MM.1S (cell line): ENCODE measurements at regions not wholly inside any gene's neighbourhood (a gene's known extent, or its start where the extent isn't known, plus 50 kb on each side); places are given as distances from the start of the nearest gene placed in this dataset.

Experiments used
- DNase-seq: peaks from one replicate; pipeline ENCODE4 v3.0.0-alpha.2; 2015
- H2AFZ ChIP-seq: fragments of 300-600 bp; sonication (generic); 2 replicates; pipeline ENCODE4 v1.6.0; 2016; ENCODE audit warnings: antibody characterized with exemption, low read length
- H3F3A ChIP-seq: fragments of 300-600 bp; sonication (generic); 2 replicates; pipeline ENCODE4 v1.6.1; 2016; ENCODE audit warnings: mild to moderate bottlenecking, antibody characterized with exemption, low read length, moderate library complexity, mixed read lengths; ENCODE audit not compliant: insufficient read depth
- H3K27ac ChIP-seq: fragments of 300-600 bp; sonication (generic); 2 replicates; pipeline ENCODE4 v1.5.1; 2016; ENCODE audit warnings: mild to moderate bottlenecking, low read length
- H3K27me3 ChIP-seq: fragments of 300-600 bp; sonication (generic); replicated peaks from 2 replicates; pipeline ENCODE4 v1.6.0; 2016; ENCODE audit warnings: low read length; ENCODE audit not compliant: insufficient read depth
- H3K36me3 ChIP-seq: fragments of 300-600 bp; sonication (generic); replicated peaks from 2 replicates; pipeline ENCODE4 v1.6.1; 2016; ENCODE audit warnings: mild to moderate bottlenecking, low read length, mixed read lengths; ENCODE audit not compliant: insufficient read depth
- H3K4me1 ChIP-seq: fragments of 300-600 bp; sonication (generic); 2 replicates; pipeline ENCODE4 v1.6.1; 2016; ENCODE audit warnings: low read length, mixed read lengths
- H3K4me2 ChIP-seq: fragments of 300-600 bp; sonication (generic); 2 replicates; pipeline ENCODE4 v1.6.0; 2016; ENCODE audit warnings: low read depth, low read length
- H3K4me3 ChIP-seq: fragments of 300-600 bp; sonication (generic); 2 replicates; pipeline ENCODE4 v1.5.1; 2016; ENCODE audit warnings: low read length, mixed read lengths
- H3K79me2 ChIP-seq: fragments of 300-600 bp; sonication (generic); 2 replicates; pipeline ENCODE4 v1.6.1; 2016; ENCODE audit warnings: mixed run types, low read length, mixed read lengths
- H3K9ac ChIP-seq: fragments of 300-600 bp; sonication (generic); 2 replicates; pipeline ENCODE4 v1.6.1; 2016; ENCODE audit warnings: low read length, mixed read lengths
- H3K9me2 ChIP-seq: fragments of 300-600 bp; sonication (generic); replicated peaks from 2 replicates; pipeline ENCODE4 v1.6.1; 2016; ENCODE audit warnings: mild to moderate bottlenecking, low read length, mixed read lengths; ENCODE audit not compliant: insufficient read depth
- H3K9me3 ChIP-seq: fragments of 300-600 bp; sonication (generic); replicated peaks from 2 replicates; pipeline ENCODE4 v1.6.1; 2016; ENCODE audit warnings: mild to moderate bottlenecking, low read length, mixed read lengths; ENCODE audit not compliant: insufficient read depth
- H4K20me1 ChIP-seq: fragments of 300-600 bp; sonication (generic); 2 replicates; pipeline ENCODE4 v1.6.1; 2016; ENCODE audit warnings: mild to moderate bottlenecking, low read length, moderate library complexity, mixed read lengths; ENCODE audit not compliant: insufficient read depth
- EZH2 ChIP-seq: fragments of 300-600 bp; sonication (generic); optimal IDR thresholded peaks from 2 replicates; pipeline ENCODE3; 2017; ENCODE audit warnings: low read depth, mild to moderate bottlenecking, antibody characterized with exemption, low read length, mixed read lengths
- EZH2phosphoT487 ChIP-seq: fragments of 300-600 bp; sonication (generic); IDR thresholded peaks from 2 replicates; pipeline ENCODE4 v1.6.1; 2018; ENCODE audit warnings: antibody characterized with exemption, low read length
- TF ChIP-seq, protein P1 (sequence below): fragments of 300-600 bp; sonication (generic); IDR thresholded peaks from 2 replicates; pipeline ENCODE4 v1.5.1; 2016; ENCODE audit warnings: antibody characterized with exemption, low read length, mixed read lengths

GRCh38 chr1:219340796-219341195 is 167.1 kb downstream of the LYPLAL1 start:
- Histone ChIP-seq H3K4me2 (no peak overlapping the region), H3K9ac (no peak overlapping the region), H4K20me1 (no peaks in the 10 kb centered on the region), H3K27ac (no peak overlapping the region), H3K9me2 (no peaks in the 10 kb centered on the region), H3K27me3 (no peaks in the 10 kb centered on the region), H3K79me2 (no peaks in the 10 kb centered on the region), H3F3A (no peaks in the 10 kb centered on the region), H3K9me3 (no peaks in the 10 kb centered on the region), H3K4me1 (no peaks in the 10 kb centered on the region), H3K36me3 (no peaks in the 10 kb centered on the region), H3K4me3 (no peak overlapping the region), H2AFZ (no peak overlapping the region)
- DNase-seq = no peak
- TF ChIP-seq, protein P1, sequence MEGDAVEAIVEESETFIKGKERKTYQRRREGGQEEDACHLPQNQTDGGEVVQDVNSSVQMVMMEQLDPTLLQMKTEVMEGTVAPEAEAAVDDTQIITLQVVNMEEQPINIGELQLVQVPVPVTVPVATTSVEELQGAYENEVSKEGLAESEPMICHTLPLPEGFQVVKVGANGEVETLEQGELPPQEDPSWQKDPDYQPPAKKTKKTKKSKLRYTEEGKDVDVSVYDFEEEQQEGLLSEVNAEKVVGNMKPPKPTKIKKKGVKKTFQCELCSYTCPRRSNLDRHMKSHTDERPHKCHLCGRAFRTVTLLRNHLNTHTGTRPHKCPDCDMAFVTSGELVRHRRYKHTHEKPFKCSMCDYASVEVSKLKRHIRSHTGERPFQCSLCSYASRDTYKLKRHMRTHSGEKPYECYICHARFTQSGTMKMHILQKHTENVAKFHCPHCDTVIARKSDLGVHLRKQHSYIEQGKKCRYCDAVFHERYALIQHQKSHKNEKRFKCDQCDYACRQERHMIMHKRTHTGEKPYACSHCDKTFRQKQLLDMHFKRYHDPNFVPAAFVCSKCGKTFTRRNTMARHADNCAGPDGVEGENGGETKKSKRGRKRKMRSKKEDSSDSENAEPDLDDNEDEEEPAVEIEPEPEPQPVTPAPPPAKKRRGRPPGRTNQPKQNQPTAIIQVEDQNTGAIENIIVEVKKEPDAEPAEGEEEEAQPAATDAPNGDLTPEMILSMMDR = no peak
- no peak for TF ChIP-seq EZH2
- no peak for TF ChIP-seq EZH2phosphoT487

DNA sequence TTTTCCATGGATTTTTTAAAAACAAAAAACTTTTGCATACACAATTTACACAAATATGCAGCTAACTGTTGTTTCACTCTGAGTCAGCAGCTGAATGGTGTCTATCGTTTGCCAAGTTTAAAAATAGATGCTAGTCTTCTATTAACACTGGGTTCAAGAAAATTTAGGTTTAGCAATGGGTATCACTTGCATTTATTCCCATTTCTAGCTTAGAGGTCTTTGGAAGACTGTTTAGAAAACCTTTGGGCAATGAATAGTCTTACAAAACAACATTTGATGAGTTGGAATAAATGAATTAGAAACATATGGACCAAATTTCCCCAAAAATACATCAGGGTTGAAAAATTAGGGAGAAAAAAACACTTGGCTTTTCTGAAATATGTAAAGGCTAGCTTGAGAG is 165.8 kb downstream of the LYPLAL1 start:
- Histone ChIP-seq H3K4me3 (no peak overlapping the region), H3K9ac (no peak overlapping the region), H3K9me3 (no peaks in the 10 kb centered on the region), H4K20me1 (no peaks in the 10 kb centered on the region), H3K4me1 (no peaks in the 10 kb centered on the region), H3K27me3 (no peaks in the 10 kb centered on the region), H3K9me2 (no peaks in the 10 kb centered on the region), H3K36me3 (no peaks in the 10 kb centered on the region), H3F3A (no peaks in the 10 kb centered on the region), H3K79me2 (no peaks in the 10 kb centered on the region), H3K4me2 (no peak overlapping the region), H2AFZ (no peak overlapping the region), H3K27ac (no peak overlapping the region)
- no peak for TF ChIP-seq EZH2
- TF ChIP-seq, protein P1 = no peak
- no peak for TF ChIP-seq EZH2phosphoT487
- no peak for DNase-seq

- no peak overlapping the region for H3K27ac ChIP-seq
- no peak for DNase-seq
- no peaks in the 10 kb centered on the region for H3K27me3 ChIP-seq
- no peak overlapping the region for H2AFZ ChIP-seq
- no peaks in the 10 kb centered on the region for H4K20me1 ChIP-seq
- H3F3A ChIP-seq = no peaks in the 10 kb centered on the region
- no peaks in the 10 kb centered on the region for H3K36me3 ChIP-seq
- TF ChIP-seq, protein P1 = no peak
- TF ChIP-seq EZH2phosphoT487 (no peak), EZH2 (no peak)
- H3K79me2 ChIP-seq = no peaks in the 10 kb centered on the region
- H3K4me2 ChIP-seq = no peak overlapping the region
- no peaks in the 10 kb centered on the region for H3K4me1 ChIP-seq
- no peak overlapping the region for H3K9ac ChIP-seq
- H3K9me3 ChIP-seq = no peaks in the 10 kb centered on the region
- H3K4me3 ChIP-seq = no peak overlapping the region
- H3K9me2 ChIP-seq = no peaks in the 10 kb centered on the region
Measured at GRCh38 chr1:219337588-219337987, 163.9 kb downstream of the LYPLAL1 start.

- no peak overlapping the region for H3K4me3 ChIP-seq
- no peak overlapping the region for H2AFZ ChIP-seq
- no peaks in the 10 kb centered on the region for H3K79me2 ChIP-seq
- H3K9ac ChIP-seq = no peak overlapping the region
- no peaks in the 10 kb centered on the region for H3K4me1 ChIP-seq
- no peaks in the 10 kb centered on the region for H3K9me3 ChIP-seq
- no peaks in the 10 kb centered on the region for H3K27me3 ChIP-seq
- no peaks in the 10 kb centered on the region for H3K9me2 ChIP-seq
- no peaks in the 10 kb centered on the region for H4K20me1 ChIP-seq
- H3K4me2 ChIP-seq = no peak overlapping the region
- DNase-seq = no peak
- H3F3A ChIP-seq = no peaks in the 10 kb centered on the region
- H3K36me3 ChIP-seq = no peaks in the 10 kb centered on the region
- TF ChIP-seq, protein P1 = no peak
- TF ChIP-seq EZH2phosphoT487 (no peak), EZH2 (no peak)
- H3K27ac ChIP-seq = no peak overlapping the region
Measured at GRCh38 chr1:219333626-219334025, 159.9 kb downstream of the LYPLAL1 start.
